Mucosa of rectum (tissue), 2 donors: ENCODE measurements at regions not wholly inside any gene's neighbourhood (a gene's known extent, or its start where the extent isn't known, plus 50 kb on each side); places are given as distances from the start of the nearest gene placed in this dataset.

Experiments used
- H3K27ac ChIP-seq, 2 donors: one replicate each; pipeline ENCODE4 v1.7.0; 2013; ENCODE audit warnings: inconsistent platforms in 2 of 2, low read depth in 2 of 2, low read length in 2 of 2
- H3K27me3 ChIP-seq, 2 donors: one replicate each; pipeline ENCODE4 v1.7.0; 2013; ENCODE audit warnings: low read length in 2 of 2; ENCODE audit not compliant: control insufficient read depth in 2 of 2, insufficient read depth in 2 of 2
- H3K36me3 ChIP-seq, 2 donors: one replicate each; pipeline ENCODE4 v1.7.0; 2013; ENCODE audit warnings: low read length in 2 of 2; ENCODE audit not compliant: control insufficient read depth in 2 of 2, insufficient read depth in 2 of 2
- H3K4me1 ChIP-seq, 2 donors: one replicate each; pipeline ENCODE4 v1.7.0; 2013; ENCODE audit warnings: low read length in 2 of 2, mild to moderate bottlenecking in 1 of 2; ENCODE audit not compliant: control insufficient read depth in 2 of 2, insufficient read depth in 2 of 2
- H3K4me3 ChIP-seq, 2 donors: one replicate each; pipeline ENCODE4 v1.7.0; 2013; ENCODE audit warnings: low read length in 2 of 2
- H3K9ac ChIP-seq, 2 donors: one replicate each; pipeline ENCODE4 v1.7.0; 2013; ENCODE audit warnings: low read length in 2 of 2, low read depth in 1 of 2, mild to moderate bottlenecking in 1 of 2
- H3K9me3 ChIP-seq, 2 donors: one replicate each; pipeline ENCODE4 v1.7.0; 2013; ENCODE audit warnings: low read length in 2 of 2; ENCODE audit not compliant: control insufficient read depth in 2 of 2
- donor health status: healthy.
- donor health status: Normal muscosa, but diverticular disease.

DNA sequence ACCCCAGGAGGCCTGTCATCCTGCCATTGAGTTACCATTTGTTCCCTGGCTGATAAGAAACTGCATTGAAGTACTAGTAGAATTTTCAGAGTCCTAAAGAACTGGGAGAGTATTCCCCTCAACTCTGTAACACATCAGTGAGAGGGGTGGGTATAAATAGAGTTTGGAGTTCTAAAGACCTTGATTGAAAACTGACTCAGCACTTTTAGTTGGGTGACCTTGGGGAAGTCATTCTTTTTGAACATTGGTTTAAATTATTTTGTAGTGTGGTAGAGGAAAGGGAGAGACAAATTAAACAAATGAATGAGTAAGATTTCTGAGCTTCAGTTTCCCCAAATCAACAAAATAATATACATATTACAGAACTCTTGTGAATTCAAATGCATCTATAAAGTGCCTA lies 344.5 kb upstream of the THBS1 start:
- Histone ChIP-seq H3K27ac (no peak overlapping the region), H3K36me3 (no peaks in the 10 kb centered on the region), H3K4me3 (no peak overlapping the region), H3K27me3 (no peaks in the 10 kb centered on the region), H3K9ac (no peak overlapping the region), H3K9me3 (no peaks in the 10 kb centered on the region), H3K4me1 (no peaks in the 10 kb centered on the region)

DNA sequence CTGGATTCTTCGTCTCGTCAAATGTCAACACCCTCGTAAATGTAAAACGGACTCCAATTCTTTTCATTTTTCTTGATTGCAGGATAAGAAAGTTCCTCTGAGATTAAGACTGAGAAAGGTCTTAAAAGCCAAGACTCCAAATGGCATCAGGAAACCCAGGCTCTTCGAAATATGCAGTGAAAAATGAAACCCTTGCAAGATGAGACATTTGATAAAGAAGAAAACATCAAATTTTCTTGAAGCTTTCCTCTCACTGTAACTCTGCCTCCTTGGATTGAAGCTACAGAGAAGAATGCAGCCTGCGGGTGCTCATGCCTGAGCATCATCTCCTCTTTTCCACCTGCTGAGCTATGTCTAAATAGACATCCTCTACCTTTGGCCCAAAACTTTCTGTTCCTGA lies 342.4 kb upstream of the THBS1 start:
- no peak overlapping the region for H3K9ac ChIP-seq
- H3K9me3 ChIP-seq: no peaks in the 10 kb centered on the region
- no peaks in the 10 kb centered on the region for H3K27me3 ChIP-seq
- H3K4me3 ChIP-seq: no peak overlapping the region
- no peaks in the 10 kb centered on the region for H3K4me1 ChIP-seq
- no peaks in the 10 kb centered on the region for H3K36me3 ChIP-seq
- H3K27ac ChIP-seq: no peak overlapping the region

DNA sequence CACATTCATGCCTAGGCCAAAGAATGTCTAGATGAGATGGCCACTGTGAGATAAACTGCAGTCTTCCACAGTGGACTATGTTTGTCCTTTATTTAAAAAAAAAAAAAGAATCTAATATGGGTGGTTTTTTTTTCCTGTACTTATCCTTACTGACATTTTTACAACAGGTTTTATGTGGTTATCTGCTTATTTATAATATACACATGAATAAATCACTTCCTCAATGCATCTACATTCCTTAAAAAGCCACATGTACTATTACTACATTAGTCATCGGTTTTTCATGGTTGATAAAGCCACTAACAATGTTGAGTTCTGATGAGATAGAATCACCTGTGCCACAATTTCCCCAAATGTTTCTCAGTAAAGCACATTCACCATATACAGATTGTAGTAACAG lies 341.3 kb upstream of the THBS1 start:
- H3K4me1 ChIP-seq: no peaks in the 10 kb centered on the region
- no peaks in the 10 kb centered on the region for H3K36me3 ChIP-seq
- H3K9ac ChIP-seq: no peak overlapping the region
- H3K27me3 ChIP-seq: no peaks in the 10 kb centered on the region
- no peak overlapping the region for H3K4me3 ChIP-seq
- H3K27ac ChIP-seq: no peak overlapping the region
- no peaks in the 10 kb centered on the region for H3K9me3 ChIP-seq

DNA sequence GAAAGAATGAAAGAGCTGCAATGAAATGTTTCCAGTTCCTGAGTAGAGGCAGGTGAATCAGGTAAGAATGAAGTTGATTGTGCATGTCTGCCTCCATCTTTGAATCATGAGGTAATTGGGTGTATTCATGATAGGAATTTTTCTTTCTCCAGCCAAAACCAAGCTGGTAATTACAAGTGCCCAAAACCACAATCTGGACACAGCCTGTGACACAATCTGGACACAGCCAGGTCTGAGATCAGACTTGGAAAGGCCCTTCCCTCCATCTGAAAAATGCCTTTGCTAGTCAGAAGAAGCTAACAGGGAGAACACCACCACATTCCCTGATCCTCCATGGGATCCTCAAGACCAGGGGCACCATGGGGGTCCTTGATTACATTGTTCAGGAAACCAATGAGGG lies 338.5 kb upstream of the THBS1 start:
- Histone ChIP-seq H3K4me3 (no peak overlapping the region), H3K4me1 (no peaks in the 10 kb centered on the region), H3K9me3 (no peaks in the 10 kb centered on the region), H3K27me3 (no peaks in the 10 kb centered on the region), H3K9ac (no peak overlapping the region), H3K27ac (no peak overlapping the region), H3K36me3 (no peaks in the 10 kb centered on the region)

DNA sequence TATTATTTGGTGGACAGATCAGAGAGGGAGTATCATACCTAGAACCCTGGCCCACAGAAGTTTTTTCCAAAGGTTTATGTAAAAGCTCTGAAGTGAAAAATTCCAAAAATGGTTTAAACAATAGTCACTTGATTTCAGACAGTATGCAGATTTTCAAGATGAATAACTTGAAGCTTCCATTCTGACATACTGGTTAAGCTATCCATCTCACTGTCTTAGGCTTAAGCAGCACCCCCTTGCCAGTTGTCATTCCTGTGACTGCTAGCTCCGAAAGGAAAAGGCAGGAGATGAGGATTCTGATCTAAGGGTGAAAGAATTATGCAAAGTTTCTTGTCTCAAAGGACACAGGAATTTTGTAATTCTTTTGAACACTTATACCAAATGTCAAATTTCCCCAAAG lies 337.5 kb upstream of the THBS1 start:
- no peaks in the 10 kb centered on the region for H3K27me3 ChIP-seq
- H3K4me1 ChIP-seq: no peaks in the 10 kb centered on the region
- no peaks in the 10 kb centered on the region for H3K9me3 ChIP-seq
- no peak overlapping the region for H3K9ac ChIP-seq
- no peak overlapping the region for H3K27ac ChIP-seq
- H3K4me3 ChIP-seq: no peak overlapping the region
- H3K36me3 ChIP-seq: no peaks in the 10 kb centered on the region

DNA sequence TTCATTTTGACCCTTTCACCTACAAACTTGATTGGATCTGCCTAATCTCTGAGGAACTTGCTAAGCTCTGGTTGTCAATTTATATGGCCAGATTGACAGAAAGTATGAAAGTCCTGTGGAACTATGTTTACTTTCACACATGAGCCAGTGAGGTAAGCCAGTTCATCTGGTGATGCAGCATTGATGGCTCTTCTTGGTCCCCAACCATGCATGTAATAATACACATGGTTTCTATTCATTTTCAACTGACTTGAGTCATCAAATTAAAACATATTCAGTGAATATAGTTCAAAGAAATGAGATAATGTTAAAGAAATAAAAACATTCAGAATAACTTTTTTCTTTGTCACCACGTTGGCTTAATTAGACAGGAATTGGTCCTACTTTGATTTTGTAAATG lies 336.1 kb upstream of the THBS1 start:
- no peaks in the 10 kb centered on the region for H3K4me1 ChIP-seq
- no peak overlapping the region for H3K27ac ChIP-seq
- H3K27me3 ChIP-seq: no peaks in the 10 kb centered on the region
- H3K36me3 ChIP-seq: no peaks in the 10 kb centered on the region
- no peak overlapping the region for H3K4me3 ChIP-seq
- H3K9me3 ChIP-seq: no peaks in the 10 kb centered on the region
- H3K9ac ChIP-seq: no peak overlapping the region

DNA sequence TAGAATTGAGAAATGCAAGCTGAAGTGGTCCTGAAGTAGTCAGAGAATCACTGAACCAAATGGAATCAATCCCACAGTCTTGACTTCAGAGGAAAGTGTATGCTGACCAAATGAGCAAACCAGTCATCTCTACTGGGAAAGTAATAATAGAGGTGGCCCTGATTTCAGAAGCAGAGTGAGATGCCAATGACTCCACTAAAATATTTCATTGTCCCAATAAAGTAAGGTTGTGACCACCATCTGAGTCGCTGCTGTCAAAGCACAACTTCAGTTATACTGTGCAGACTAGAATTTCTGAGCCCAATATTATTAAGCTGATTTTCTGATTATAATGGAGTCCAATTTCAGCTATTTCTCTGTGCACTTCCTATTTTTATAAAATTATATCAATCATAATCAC lies 334.4 kb upstream of the THBS1 start:
- no peaks in the 10 kb centered on the region for H3K36me3 ChIP-seq
- H3K4me3 ChIP-seq: no peak overlapping the region
- no peak overlapping the region for H3K27ac ChIP-seq
- no peak overlapping the region for H3K9ac ChIP-seq
- H3K9me3 ChIP-seq: no peaks in the 10 kb centered on the region
- no peaks in the 10 kb centered on the region for H3K4me1 ChIP-seq
- H3K27me3 ChIP-seq: no peaks in the 10 kb centered on the region

DNA sequence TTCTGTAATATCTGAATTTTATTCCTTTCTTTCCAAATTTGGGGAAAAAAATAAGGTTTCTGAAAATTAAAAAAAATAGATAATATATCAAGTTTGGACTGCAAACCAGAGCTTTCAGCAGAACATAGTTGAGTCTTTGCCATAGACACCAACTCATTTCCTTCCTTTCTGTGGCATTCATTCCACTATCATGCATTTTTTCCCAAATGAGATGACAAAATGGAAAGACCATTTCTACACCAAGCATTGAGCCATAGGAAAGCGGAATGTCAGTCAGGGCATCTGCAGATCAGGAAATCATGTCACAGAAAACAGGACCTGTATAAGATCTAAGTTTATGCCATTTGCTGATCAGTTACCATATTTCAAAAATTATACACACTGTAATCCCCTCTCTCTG lies 333.3 kb upstream of the THBS1 start:
- H3K4me3 ChIP-seq: no peak overlapping the region

DNA sequence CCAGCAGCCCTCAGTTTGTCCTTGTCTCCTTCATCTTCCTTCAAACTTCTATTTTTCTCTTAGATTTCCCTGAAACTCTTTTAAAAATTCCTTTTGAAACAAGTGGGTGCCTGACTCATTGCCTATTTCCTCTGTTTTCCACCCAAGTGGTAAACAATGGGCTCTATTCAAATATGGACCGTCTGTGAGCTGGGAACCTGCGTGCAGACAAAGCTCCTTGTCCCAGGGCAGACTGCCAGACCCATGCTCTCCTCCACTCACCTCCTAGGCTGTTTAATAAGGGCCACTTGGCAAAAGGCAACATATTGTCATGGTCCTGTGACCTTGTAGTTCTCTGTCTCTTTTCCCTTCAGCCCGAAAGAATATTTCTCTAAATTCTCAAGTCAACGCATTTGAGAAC lies 332.7 kb upstream of the THBS1 start:
- H3K27ac ChIP-seq: no peak overlapping the region
- no peaks in the 10 kb centered on the region for H3K9me3 ChIP-seq
- H3K27me3 ChIP-seq: no peaks in the 10 kb centered on the region
- no peaks in the 10 kb centered on the region for H3K36me3 ChIP-seq
- no peaks in the 10 kb centered on the region for H3K4me1 ChIP-seq
- no peak overlapping the region for H3K4me3 ChIP-seq
- H3K9ac ChIP-seq: no peak overlapping the region

More for the DNA sequence above, 333.3 kb upstream of the THBS1 start:
- no peaks in the 10 kb centered on the region for H3K36me3 ChIP-seq
- H3K27ac ChIP-seq: no peak overlapping the region
- H3K9me3 ChIP-seq: no peaks in the 10 kb centered on the region
- no peak overlapping the region for H3K9ac ChIP-seq
- no peaks in the 10 kb centered on the region for H3K27me3 ChIP-seq
- no peaks in the 10 kb centered on the region for H3K4me1 ChIP-seq

DNA sequence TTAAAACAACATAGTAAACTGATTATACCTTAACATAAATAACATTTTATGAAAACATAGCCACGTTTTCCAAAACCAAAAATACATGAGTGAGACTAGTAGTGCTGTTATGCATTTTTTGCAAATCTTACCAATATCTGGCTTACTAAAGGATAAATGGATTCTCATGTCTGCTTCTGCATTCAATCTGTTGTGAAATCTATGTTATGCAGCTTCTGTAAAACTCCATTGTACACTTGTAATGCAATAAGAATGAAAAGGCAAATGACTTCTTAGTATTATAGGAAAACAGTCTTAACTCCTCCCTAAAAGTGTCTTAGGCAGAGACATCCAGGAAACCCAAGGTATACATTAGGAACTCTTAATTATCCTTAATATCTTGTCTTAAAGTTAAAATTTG lies 330.9 kb upstream of the THBS1 start:
- H3K9ac ChIP-seq: no peak overlapping the region
- H3K36me3 ChIP-seq: no peaks in the 10 kb centered on the region
- H3K27ac ChIP-seq: no peak overlapping the region
- H3K27me3 ChIP-seq: no peaks in the 10 kb centered on the region
- H3K4me1 ChIP-seq: no peaks in the 10 kb centered on the region
- no peaks in the 10 kb centered on the region for H3K9me3 ChIP-seq
- no peak overlapping the region for H3K4me3 ChIP-seq

DNA sequence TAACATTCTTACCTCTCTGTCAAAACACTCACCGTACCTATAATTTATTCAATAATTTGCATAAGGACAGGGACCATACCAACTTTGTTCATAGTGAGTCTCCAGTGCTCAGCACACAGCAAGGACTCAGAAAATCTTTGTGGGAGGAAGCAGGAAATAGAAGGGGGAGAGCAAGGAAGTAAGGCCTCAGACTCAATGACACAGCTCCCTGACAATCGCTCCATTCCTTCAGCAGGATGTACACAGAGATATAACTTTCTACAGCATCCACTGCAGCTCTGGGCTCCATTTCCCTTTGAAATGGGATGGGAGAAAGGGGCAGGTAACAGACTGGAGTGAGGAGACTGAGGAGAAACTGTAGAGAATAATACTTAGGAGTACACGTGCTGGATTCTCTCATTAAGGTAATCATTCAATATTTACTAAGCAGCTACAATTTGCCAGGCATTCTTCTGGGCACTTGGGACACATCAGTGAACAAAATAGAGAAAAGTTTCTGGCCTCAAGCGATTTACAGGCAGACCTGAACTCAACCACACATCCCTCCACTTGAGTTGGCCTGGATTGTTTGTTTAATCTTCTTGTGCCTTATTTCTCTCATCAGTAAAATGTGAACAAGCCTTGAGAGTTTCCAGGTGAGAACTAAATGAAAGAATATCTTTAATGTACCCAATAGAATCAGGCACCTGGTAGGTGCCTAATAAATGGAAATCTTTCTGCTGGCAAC lies 330.3 kb upstream of the THBS1 start:
- no peak overlapping the region for H3K27ac ChIP-seq
- no peaks in the 10 kb centered on the region for H3K27me3 ChIP-seq
- H3K4me3 ChIP-seq: no peak overlapping the region
- H3K4me1 ChIP-seq: no peaks in the 10 kb centered on the region
- no peak overlapping the region for H3K9ac ChIP-seq
- H3K36me3 ChIP-seq: no peaks in the 10 kb centered on the region
- no peaks in the 10 kb centered on the region for H3K9me3 ChIP-seq
